Sigmoid colon (tissue), 6 donors: ENCODE measurements at regions not wholly inside any gene's neighbourhood (a gene's known extent, or its start where the extent isn't known, plus 50 kb on each side); places are given as distances from the start of the nearest gene placed in this dataset.

Experiments used
- DNase-seq: peaks from one replicate; pipeline ENCODE4 v3.0.0-alpha.2; 2019
- H3K27ac ChIP-seq, 4 donors: fragments of 200-600 bp; sonication (generic); one replicate each; pipeline ENCODE4 v1.5.1; 2016 to 2019; ENCODE audit warnings: mild to moderate bottlenecking in 1 of 4
- H3K27me3 ChIP-seq, 3 donors: fragments of 200-600 bp; sonication (generic); one replicate each; pipeline ENCODE4 v1.5.1; 2019; ENCODE audit warnings: mild to moderate bottlenecking in 1 of 3
- H3K36me3 ChIP-seq, 4 donors: fragments of 200-600 bp; sonication (generic); one replicate each; pipeline ENCODE4 v1.5.1; 2016 to 2019
- H3K4me1 ChIP-seq, 4 donors: fragments of 200-600 bp; sonication (generic); one replicate each; pipeline ENCODE4 v1.5.1; 2017 to 2019
- H3K4me3 ChIP-seq, 4 donors: fragments of 200-600 bp; sonication (generic); one replicate each; pipeline ENCODE4 v1.5.1; 2017 to 2019; ENCODE audit warnings: mild to moderate bottlenecking in 2 of 4, moderate library complexity in 1 of 4
- H3K9me3 ChIP-seq, 4 donors: fragments of 200-600 bp in 3 of 4; sonication (generic) in 3 of 4; one replicate each; pipeline versions ENCODE4 v1.5.1 to v1.6.1; 2013 to 2019
- EP300 ChIP-seq, 4 donors: sonication (generic); formaldehyde crosslinking; IDR thresholded peaks; one replicate each; pipeline ENCODE4 v1.6.1; 2017; ENCODE audit warnings: antibody characterized with exemption in 4 of 4
- POLR2A ChIP-seq, 2 donors: fragments of 450-650 bp; IDR thresholded peaks; one replicate each; pipeline ENCODE4 v1.6.1; 2016; ENCODE audit warnings: antibody characterized with exemption in 2 of 2, mild to moderate bottlenecking in 2 of 2, moderate library complexity in 2 of 2
- POLR2AphosphoS5 ChIP-seq, 4 donors: sonication (generic); formaldehyde crosslinking; IDR thresholded peaks; one replicate each; pipeline ENCODE4 v1.6.1; 2017; ENCODE audit warnings: antibody characterized with exemption in 4 of 4
- WGBS, 2 donors: extraction: QIAGEN DNeasy Blood & Tissue Kit; methylation state at CpG; one replicate each; pipeline ENCODE4 v1.1.7; 2013; 5-methylcytosine and 5-hydroxymethylcytosine counted together
- intact Hi-C: fragments of 100-400 bp; cut with DNase I; formaldehyde crosslinking; loops from one replicate; pipeline ENCODE4 v1.15.1; 2023
- TF ChIP-seq, protein P1 (sequence below), 4 experiments: fragments of 450-650 bp in 3 of 4; fragments of 200-600 bp in 1 of 4; IDR thresholded peaks; one replicate each; pipeline ENCODE4 v1.5.1; 2016 to 2019; ENCODE audit warnings: antibody characterized with exemption in 4 of 4, mild to moderate bottlenecking in 3 of 4, moderate library complexity in 2 of 4
- donor health status: healthy with polysubstance abuse.
- donor health status: healthy.

DNA sequence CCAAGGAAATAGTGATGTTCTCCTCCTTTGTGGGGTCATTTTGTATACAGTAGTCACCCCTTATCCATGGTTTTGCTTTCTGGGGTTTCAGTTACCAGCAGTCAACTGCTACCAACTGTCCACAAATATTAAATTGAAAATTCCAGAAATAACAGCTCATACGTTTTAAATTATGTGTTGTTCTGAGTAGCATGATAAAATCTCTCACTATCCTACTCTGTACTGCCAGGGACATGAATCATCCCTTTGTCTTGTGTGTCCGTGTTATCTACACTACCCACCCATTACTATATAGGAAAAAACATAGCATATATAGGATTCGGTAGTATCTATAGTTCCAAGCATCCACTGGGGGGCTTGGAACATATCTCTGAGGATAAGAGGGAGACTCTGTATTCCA is 120.9 kb upstream of the DCC start:
- intact Hi-C loops = no loop called here
- no peaks in the 10 kb centered on the region for H3K9me3 ChIP-seq
- H3K4me3 ChIP-seq = no peak overlapping the region
- H3K27ac ChIP-seq = no peak overlapping the region
- no peak for TF ChIP-seq POLR2AphosphoS5 (IDR thresholded peaks at IDR 0.05)
- DNase-seq = no peak
- 65 to 71% methylated on average over 3 of the region's 3 CpGs for WGBS, 2 donors
- H3K36me3 ChIP-seq = no peaks in the 10 kb centered on the region
- no peaks in the 10 kb centered on the region for H3K4me1 ChIP-seq
- H3K27me3 ChIP-seq = no peaks in the 10 kb centered on the region

DNA sequence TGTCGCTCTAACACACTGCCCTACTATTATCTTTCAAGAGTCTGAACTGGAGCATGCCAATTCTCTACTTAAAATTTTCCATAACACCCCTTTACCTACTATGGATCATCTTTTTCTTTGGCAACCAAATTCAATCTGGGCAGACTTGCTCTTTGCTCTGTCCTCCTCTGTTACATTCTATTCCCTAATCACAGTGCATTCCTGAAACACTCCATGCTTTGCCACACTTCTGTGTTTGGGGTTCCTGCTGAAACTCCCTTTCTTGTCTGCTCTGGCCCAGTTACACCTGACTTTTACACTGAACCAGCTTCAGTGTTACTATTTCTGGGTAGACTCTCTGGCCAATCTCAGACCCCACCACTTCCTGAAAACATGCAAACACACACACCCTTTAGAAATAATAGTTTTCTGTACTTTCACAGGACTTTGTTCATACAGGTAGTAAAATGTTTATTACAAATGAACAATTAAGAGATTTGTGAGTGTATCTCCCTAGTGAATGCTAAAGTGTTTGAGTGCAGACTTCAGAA is 119.9 kb upstream of the DCC start:
- H3K9me3 ChIP-seq = no peaks in the 10 kb centered on the region
- no peak for TF ChIP-seq POLR2A (IDR thresholded peaks at IDR 0.05)
- TF ChIP-seq, protein P1, sequence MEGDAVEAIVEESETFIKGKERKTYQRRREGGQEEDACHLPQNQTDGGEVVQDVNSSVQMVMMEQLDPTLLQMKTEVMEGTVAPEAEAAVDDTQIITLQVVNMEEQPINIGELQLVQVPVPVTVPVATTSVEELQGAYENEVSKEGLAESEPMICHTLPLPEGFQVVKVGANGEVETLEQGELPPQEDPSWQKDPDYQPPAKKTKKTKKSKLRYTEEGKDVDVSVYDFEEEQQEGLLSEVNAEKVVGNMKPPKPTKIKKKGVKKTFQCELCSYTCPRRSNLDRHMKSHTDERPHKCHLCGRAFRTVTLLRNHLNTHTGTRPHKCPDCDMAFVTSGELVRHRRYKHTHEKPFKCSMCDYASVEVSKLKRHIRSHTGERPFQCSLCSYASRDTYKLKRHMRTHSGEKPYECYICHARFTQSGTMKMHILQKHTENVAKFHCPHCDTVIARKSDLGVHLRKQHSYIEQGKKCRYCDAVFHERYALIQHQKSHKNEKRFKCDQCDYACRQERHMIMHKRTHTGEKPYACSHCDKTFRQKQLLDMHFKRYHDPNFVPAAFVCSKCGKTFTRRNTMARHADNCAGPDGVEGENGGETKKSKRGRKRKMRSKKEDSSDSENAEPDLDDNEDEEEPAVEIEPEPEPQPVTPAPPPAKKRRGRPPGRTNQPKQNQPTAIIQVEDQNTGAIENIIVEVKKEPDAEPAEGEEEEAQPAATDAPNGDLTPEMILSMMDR (IDR thresholded peaks at IDR 0.05) = no peak
- H3K27ac ChIP-seq = no peak overlapping the region
- H3K36me3 ChIP-seq = no peaks in the 10 kb centered on the region
- intact Hi-C loops = no loop called here
- no peaks in the 10 kb centered on the region for H3K27me3 ChIP-seq
- no peaks in the 10 kb centered on the region for H3K4me1 ChIP-seq
- no peak for DNase-seq
- H3K4me3 ChIP-seq = no peak overlapping the region
- 90 to 91% methylated on average over 1 of the region's 1 CpG for WGBS, 2 donors

DNA sequence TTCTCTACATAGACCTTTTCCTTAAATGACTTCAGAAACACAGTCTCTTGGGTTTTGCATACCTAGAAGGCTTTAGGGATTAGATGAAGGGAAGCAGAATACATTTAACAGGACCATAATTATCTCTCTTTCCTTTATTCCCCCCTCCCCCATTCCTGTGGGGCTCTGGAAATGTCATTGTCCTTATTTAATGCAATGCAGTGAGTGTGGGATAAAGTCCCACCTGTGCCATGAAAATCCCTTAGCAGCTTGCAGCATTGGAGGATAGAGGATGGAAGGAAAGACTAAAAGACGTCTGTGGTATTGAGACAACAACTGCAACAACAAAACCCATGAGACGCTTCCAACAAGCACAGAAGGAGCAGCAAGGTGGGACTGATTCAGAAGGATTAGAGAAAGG is 117.8 kb upstream of the DCC start:
- WGBS, 2 donors = 78 to 83% methylated on average over 2 of the region's 2 CpGs
- no peak for DNase-seq
- intact Hi-C loops = no loop called here

DNA sequence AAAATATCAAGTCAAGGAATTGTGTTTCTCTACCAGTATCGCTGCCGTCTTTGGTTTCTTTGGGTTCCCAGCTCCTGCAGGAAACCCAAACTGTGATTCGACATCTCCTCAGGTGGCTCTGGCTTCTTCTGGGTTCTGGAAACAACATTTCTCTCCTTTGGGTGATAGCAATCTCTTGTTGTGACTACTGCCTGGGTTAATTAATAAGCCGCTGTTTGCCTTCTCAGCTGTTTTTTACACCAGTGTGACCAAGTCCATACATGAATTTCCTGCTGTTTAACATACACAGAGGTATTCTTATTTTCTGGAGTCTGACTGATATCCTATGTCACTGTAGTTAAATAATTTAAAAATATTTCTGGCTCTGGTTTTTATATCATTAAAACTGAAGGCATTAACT is 112.5 kb upstream of the DCC start:
- intact Hi-C loops = no loop called here
- TF ChIP-seq, protein P1 (IDR thresholded peaks at IDR 0.05) = no peak
- TF ChIP-seq POLR2AphosphoS5 (IDR thresholded peaks at IDR 0.05) (no peak), POLR2A (IDR thresholded peaks at IDR 0.05) (no peak)
- Histone ChIP-seq H3K9me3 (no peaks in the 10 kb centered on the region), H3K27ac (no peak overlapping the region), H3K4me3 (no peak overlapping the region), H3K4me1 (no peaks in the 10 kb centered on the region), H3K27me3 (no peaks in the 10 kb centered on the region), H3K36me3 (no peaks in the 10 kb centered on the region)
- no peak for DNase-seq
- 85 to 89% methylated on average over 4 of the region's 4 CpGs for WGBS, 2 donors

More for the DNA sequence above, 117.8 kb upstream of the DCC start:
- H3K27ac ChIP-seq = no peak overlapping the region
- H3K9me3 ChIP-seq = no peaks in the 10 kb centered on the region
- H3K27me3 ChIP-seq = no peaks in the 10 kb centered on the region
- TF ChIP-seq POLR2A (IDR thresholded peaks at IDR 0.05) (no peak), EP300 (IDR thresholded peaks at IDR 0.05) (no peak), POLR2AphosphoS5 (IDR thresholded peaks at IDR 0.05) (no peak)
- TF ChIP-seq, protein P1 (IDR thresholded peaks at IDR 0.05) = no peak
- no peaks in the 10 kb centered on the region for H3K36me3 ChIP-seq
- H3K4me1 ChIP-seq = no peaks in the 10 kb centered on the region
- no peak overlapping the region for H3K4me3 ChIP-seq

DNA sequence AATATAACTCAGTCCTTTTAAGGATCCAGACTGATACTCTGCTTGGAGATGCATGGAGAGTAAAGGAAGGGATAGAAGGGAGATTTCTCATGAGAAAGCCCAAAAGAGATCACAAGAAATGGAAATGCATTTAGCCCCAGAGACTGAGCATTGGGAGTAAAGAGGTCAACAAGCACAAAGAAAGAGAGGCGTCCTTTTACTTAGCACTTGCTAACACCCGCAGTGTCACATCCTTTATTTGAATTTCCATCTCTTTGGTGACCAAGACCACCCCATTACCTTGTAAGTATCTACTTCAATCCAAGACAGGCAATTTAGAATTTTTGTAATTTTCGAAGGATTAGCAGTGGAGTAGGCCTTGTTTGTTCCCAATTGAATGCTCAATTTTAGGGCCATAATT is 111.8 kb upstream of the DCC start:
- TF ChIP-seq EP300 (IDR thresholded peaks at IDR 0.05) = no peak
- TF ChIP-seq, protein P1 (IDR thresholded peaks at IDR 0.05) = no peak
- TF ChIP-seq POLR2AphosphoS5 (IDR thresholded peaks at IDR 0.05) = no peak
- no peak for TF ChIP-seq POLR2A (IDR thresholded peaks at IDR 0.05)
- 64 to 71% methylated on average over 3 of the region's 3 CpGs for WGBS, 2 donors
- Histone ChIP-seq H3K27ac (no peak overlapping the region), H3K27me3 (no peaks in the 10 kb centered on the region), H3K4me1 (no peaks in the 10 kb centered on the region), H3K36me3 (no peaks in the 10 kb centered on the region), H3K9me3 (no peaks in the 10 kb centered on the region), H3K4me3 (no peak overlapping the region)
- DNase-seq = no peak
- intact Hi-C loops = no loop called here
